ENCODE measurements at regions not wholly inside any gene's neighbourhood (a gene's known extent, or its start where the extent isn't known, plus 50 kb on each side); places are given as distances from the start of the nearest gene placed in this dataset.

- FAIRE-seq = no peak
- DNase-seq (ENCODE audit: extremely low spot score, insufficient read length, low read depth) = no peak
These were observed 108.3 kb upstream of the GADL1 start for GRCh38 chr3:31002730-31003129.

GRCh38 chr3:31004025-31004678 lies 109.7 kb upstream of the GADL1 start:
- FAIRE-seq (peak; percentile 62), DNase-seq (ENCODE audit: extremely low spot score, insufficient read length, low read depth) (no peak)

GRCh38 chr3:31008994-31009393 lies 114.5 kb upstream of the GADL1 start:
- no peak for DNase-seq (ENCODE audit: extremely low spot score, insufficient read length, low read depth)
- no peak for FAIRE-seq

GRCh38 chr3:31009881-31010280 lies 115.4 kb upstream of the GADL1 start:
- FAIRE-seq = no peak
- DNase-seq (ENCODE audit: extremely low spot score, insufficient read length, low read depth) = no peak

GRCh38 chr3:31010491-31010890 lies 116.0 kb upstream of the GADL1 start:
- no peak for DNase-seq (ENCODE audit: extremely low spot score, insufficient read length, low read depth)
- no peak for FAIRE-seq

- FAIRE-seq = no peak
These were observed 116.9 kb upstream of the GADL1 start for GRCh38 chr3:31011380-31011779.

GRCh38 chr3:31013090-31013489 lies 118.6 kb upstream of the GADL1 start:
- FAIRE-seq (no peak), DNase-seq (ENCODE audit: extremely low spot score, insufficient read length, low read depth) (no peak)

More at GRCh38 chr3:31011380-31011779, 116.9 kb upstream of the GADL1 start:
- DNase-seq (ENCODE audit: extremely low spot score, insufficient read length, low read depth) = no peak

- DNase-seq (ENCODE audit: extremely low spot score, insufficient read length, low read depth) = no peak
- no peak for FAIRE-seq
These were observed 119.4 kb upstream of the GADL1 start for GRCh38 chr3:31013843-31014242.

- no peak for FAIRE-seq
- DNase-seq (ENCODE audit: extremely low spot score, insufficient read length, low read depth) = no peak
These were observed 120.0 kb upstream of the GADL1 start for GRCh38 chr3:31014317-31015040.

GRCh38 chr3:31016196-31016595 lies 121.7 kb upstream of the GADL1 start:
- FAIRE-seq = no peak
- DNase-seq (ENCODE audit: extremely low spot score, insufficient read length, low read depth) = no peak

GRCh38 chr3:31022716-31023115 lies 128.3 kb upstream of the GADL1 start:
- no peak for FAIRE-seq

GRCh38 chr3:31025541-31025940 lies 131.1 kb upstream of the GADL1 start:
- DNase-seq (ENCODE audit: extremely low spot score, insufficient read length, low read depth) (no peak), FAIRE-seq (no peak)

More at GRCh38 chr3:31022716-31023115, 128.3 kb upstream of the GADL1 start:
- DNase-seq (ENCODE audit: extremely low spot score, insufficient read length, low read depth) = no peak

GRCh38 chr3:31027191-31027761 lies 132.8 kb upstream of the GADL1 start:
- DNase-seq (ENCODE audit: extremely low spot score, insufficient read length, low read depth) = no peak
- no peak for FAIRE-seq

GRCh38 chr3:31027914-31028313 lies 133.5 kb upstream of the GADL1 start:
- DNase-seq (ENCODE audit: extremely low spot score, insufficient read length, low read depth) (no peak), FAIRE-seq (no peak)

GRCh38 chr3:31028766-31029165 lies 134.3 kb upstream of the GADL1 start:
- no peak for FAIRE-seq
- DNase-seq (ENCODE audit: extremely low spot score, insufficient read length, low read depth) = no peak

- no peak for FAIRE-seq
- no peak for DNase-seq (ENCODE audit: extremely low spot score, insufficient read length, low read depth)
These were observed 135.2 kb upstream of the GADL1 start for GRCh38 chr3:31029706-31030105.

GRCh38 chr3:31035681-31036080 lies 141.2 kb upstream of the GADL1 start:
- DNase-seq (ENCODE audit: extremely low spot score, insufficient read length, low read depth) (no peak), FAIRE-seq (no peak)

- no peak for DNase-seq (ENCODE audit: extremely low spot score, insufficient read length, low read depth)
- FAIRE-seq = no peak
These were observed 143.8 kb upstream of the GADL1 start for GRCh38 chr3:31038086-31038739.

GRCh38 chr3:31039145-31039544 lies 144.7 kb upstream of the GADL1 start:
- DNase-seq (ENCODE audit: extremely low spot score, insufficient read length, low read depth) = no peak
- FAIRE-seq = no peak

- FAIRE-seq = no peak
These were observed 146.9 kb upstream of the GADL1 start for GRCh38 chr3:31041161-31041978.

More at GRCh38 chr3:31041161-31041978, 146.9 kb upstream of the GADL1 start:
- DNase-seq (ENCODE audit: extremely low spot score, insufficient read length, low read depth) = no peak
